GM18868 (cell line): ENCODE measurements at regions not wholly inside any gene's neighbourhood (a gene's known extent, or its start where the extent isn't known, plus 50 kb on each side); places are given as distances from the start of the nearest gene placed in this dataset.
A peak's percentile ranks its signal among the peaks of the same experiment; 100 is the strongest.

Experiments used
- ATAC-seq: cut with Tn5 transposase; IDR thresholded peaks from one replicate; pipeline ENCODE4 v1.9.1; 2021; ENCODE audit warnings: mild to moderate bottlenecking, moderate library complexity; ENCODE audit not compliant: unreplicated experiment

GRCh38 chr2:221844212-221845020, 272.3 kb upstream of the EPHA4 start:
- peak; percentile 90 for ATAC-seq

GRCh38 chr2:221836095-221836494, 264.0 kb upstream of the EPHA4 start:
- ATAC-seq: no peak

GRCh38 chr2:221833966-221834365, 261.9 kb upstream of the EPHA4 start:
- no peak for ATAC-seq

GRCh38 chr2:221831051-221831450, 258.9 kb upstream of the EPHA4 start:
- no peak for ATAC-seq

- no peak for ATAC-seq
These were observed 250.3 kb upstream of the EPHA4 start for GRCh38 chr2:221822416-221822815.

GRCh38 chr2:221818616-221819320, 246.7 kb upstream of the EPHA4 start:
- no peak for ATAC-seq

GRCh38 chr2:221817878-221818277, 245.8 kb upstream of the EPHA4 start:
- no peak for ATAC-seq

- no peak for ATAC-seq
These were observed 244.9 kb upstream of the EPHA4 start for GRCh38 chr2:221817052-221817451.

GRCh38 chr2:221816566-221816965, 244.5 kb upstream of the EPHA4 start:
- no peak for ATAC-seq

GRCh38 chr2:221810650-221811049, 238.5 kb upstream of the EPHA4 start:
- no peak for ATAC-seq

GRCh38 chr2:221810245-221810644, 238.1 kb upstream of the EPHA4 start:
- no peak for ATAC-seq

GRCh38 chr2:221808488-221808887, 236.4 kb upstream of the EPHA4 start:
- ATAC-seq: no peak

GRCh38 chr2:221807706-221808105, 235.6 kb upstream of the EPHA4 start:
- no peak for ATAC-seq

GRCh38 chr2:221802089-221802488, 230.0 kb upstream of the EPHA4 start:
- ATAC-seq: no peak

GRCh38 chr2:221792971-221793521, 220.9 kb upstream of the EPHA4 start:
- ATAC-seq: no peak

GRCh38 chr2:221791844-221792243, 219.7 kb upstream of the EPHA4 start:
- no peak for ATAC-seq

- no peak for ATAC-seq
These were observed 215.5 kb upstream of the EPHA4 start for GRCh38 chr2:221787561-221787960.

- ATAC-seq: no peak
These were observed 214.3 kb upstream of the EPHA4 start for GRCh38 chr2:221786297-221786926.

- no peak for ATAC-seq
These were observed 208.2 kb upstream of the EPHA4 start for GRCh38 chr2:221780281-221780688.

GRCh38 chr2:221779614-221780067, 207.5 kb upstream of the EPHA4 start:
- ATAC-seq: no peak

- ATAC-seq: no peak
These were observed 205.9 kb upstream of the EPHA4 start for GRCh38 chr2:221778025-221778424.
